CD1c-positive myeloid dendritic cell (primary cell): ENCODE measurements at regions not wholly inside any gene's neighbourhood (a gene's known extent, or its start where the extent isn't known, plus 50 kb on each side); places are given as distances from the start of the nearest gene placed in this dataset.

Experiments
- DNase-seq: peaks from one replicate; pipeline ENCODE4 v3.0.0-alpha.2; 2016; ENCODE audit errors: extremely low spot score

DNA sequence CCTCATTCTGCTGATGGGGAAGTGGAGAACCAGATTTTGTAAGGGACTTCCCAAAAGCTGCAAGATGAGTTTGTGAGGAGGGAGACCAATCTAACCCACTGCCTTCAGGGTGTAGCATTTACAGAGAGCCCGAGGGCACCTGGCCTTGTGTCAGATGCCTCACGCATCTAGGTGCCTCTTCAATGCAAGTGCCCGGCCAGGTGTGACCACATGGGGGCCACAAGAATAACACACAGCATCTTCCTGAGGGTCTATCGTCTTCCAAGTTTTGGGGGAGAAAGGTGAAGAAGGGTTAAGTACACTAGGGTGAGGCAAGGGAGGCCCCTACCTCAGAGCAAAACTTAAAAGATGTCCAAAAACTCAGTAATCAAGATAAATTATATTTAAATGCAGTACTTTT lies 401.7 kb upstream of the CDH5 start:
- DNase-seq = no peak

DNA sequence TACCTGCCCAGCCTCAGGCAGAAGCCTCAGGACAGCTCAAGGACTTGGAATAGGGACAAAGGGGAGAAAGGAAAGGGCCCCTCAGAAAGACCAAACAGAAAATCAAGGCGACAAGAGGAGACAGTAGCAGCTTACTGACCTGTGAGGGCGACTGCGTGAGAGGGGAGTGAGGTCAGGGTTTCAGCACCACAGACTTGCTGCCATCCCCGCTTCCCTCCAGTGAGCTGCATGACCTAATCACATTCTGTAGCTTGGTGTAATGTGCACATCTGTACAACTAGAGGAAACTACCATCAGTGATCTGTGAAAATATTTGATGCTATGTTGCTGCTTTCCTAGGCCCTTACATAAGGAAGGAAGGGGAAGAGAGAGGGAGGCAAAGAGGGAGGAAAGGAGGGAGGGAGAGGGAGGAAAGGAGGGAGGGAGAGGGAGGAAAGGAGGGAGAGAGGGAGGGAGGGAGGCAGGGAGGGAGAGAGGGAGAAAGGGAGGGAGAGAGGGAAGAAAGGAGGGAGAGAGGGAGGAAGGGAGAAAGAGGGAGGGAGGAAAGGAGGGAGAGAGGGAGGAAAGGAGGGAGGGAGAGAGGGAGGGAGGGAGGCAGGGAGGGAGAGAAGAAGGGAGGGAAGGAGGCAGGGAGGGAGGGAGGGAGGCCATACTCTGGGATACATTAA lies 404.9 kb upstream of the CDH5 start:
- DNase-seq = no peak

DNA sequence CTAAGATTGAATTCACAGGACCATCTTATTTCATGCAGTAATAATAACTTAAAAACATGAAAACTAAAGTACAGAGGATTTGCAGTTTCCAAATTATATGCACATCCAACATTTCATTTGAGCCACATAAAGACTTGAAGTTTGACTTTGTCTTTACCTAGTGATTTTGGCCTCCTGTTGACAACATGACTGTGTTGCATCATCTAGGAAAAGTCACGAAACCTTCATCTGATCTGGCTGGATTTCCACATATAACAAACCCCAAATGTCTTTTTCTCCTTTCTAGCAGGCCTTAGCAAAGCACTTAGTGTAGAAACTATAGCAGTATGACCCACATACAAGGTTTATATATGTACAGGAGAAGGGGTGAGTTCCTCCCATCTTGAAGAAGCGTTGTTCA lies 406.5 kb upstream of the CDH5 start:
- no peak for DNase-seq

DNA sequence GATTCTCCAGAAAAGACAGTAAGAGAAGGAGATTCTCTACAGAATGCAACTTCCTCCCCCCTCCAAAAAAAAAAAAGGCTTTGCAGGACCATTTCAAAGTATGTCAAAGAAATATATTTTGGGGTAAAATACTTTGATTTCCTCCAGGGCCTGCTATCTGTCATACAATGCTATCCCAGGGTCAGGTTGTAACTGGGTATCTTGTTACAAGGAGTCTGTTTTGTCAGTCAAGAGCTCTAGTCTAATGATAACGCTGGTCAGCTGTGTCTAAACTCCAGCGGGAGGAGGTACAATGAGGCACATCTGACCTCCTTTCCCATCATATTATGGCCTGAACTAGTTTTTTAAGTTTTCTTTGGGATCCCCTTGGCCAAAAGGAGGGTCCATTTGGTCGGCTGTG lies 408.4 kb upstream of the CDH5 start:
- no peak for DNase-seq

DNA sequence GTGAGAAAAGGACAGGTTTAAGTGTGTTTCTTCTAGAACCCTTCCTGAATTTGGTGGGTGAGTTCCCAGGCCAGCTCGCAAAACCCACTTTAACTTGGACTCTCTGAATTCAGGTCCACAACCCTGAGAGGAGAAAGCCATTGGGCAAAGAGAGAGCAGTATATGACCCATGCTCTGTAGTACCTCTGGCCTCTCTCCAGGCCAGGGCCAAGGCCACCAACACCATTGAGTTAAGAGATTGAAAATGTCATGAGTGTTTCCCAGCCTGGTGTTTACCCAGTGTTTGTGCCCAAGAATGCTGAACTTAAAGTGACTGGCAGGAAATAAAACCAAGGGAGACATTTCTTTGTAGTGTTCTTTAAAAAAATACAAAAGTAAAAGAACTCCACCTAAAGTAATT lies 410.4 kb upstream of the CDH5 start:
- DNase-seq = no peak

DNA sequence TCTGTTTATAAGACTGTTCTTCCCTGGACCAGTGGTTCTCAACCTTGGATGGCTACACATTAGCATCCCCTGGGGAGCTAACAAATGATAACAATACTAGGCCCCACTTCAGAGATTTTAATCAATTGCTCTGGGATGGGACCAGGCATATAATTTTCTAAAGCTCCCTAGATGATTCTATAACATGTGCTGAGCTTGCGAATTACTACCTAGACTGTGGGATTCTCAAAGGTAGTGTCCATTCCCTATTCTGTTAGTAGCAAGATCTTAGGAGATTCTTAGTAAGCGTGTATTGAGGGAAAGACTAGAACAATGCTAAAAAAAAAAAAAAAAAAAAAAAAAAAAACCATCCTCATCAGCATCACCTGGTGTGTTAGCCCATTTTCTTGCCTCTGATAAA lies 412.0 kb upstream of the CDH5 start:
- no peak for DNase-seq

DNA sequence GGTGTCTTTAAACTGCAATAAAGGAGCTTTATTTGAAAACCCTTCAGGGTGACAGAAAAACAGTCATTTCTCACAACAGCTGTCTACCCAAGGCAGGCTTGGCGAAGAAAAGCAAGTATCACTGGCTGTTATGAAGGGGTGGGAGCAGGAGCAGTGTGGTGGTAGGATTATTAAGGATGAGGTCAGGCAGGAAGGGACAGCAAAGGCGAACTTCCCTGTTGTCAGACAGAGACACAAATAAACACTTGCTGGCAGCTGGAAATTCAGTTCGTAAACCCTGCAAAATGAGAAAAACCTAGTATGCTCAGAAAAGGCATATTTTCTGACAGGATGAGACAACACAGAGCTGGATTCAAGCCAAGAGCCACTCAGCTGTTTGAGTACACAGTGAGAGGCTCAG lies 416.3 kb upstream of the CDH5 start:
- DNase-seq = no peak

DNA sequence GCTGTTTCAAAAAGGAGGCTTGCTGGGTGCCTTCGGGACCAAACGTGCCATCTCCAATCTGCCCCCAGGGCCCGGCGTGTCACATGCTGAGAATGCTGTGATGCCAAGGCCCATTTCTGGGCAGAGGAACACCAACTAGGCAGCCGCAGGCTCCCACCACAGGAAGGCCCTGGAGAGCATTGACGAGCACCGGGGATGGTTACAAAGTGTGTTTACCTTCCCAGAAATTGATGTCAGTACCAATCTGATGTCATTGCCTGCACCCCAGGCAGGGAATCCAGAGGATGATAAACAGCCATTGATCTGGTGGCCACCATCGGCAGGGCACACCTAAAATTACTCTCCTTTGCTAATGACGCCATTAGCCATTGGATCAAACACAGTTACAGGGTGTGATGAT lies 418.1 kb upstream of the CDH5 start:
- DNase-seq = no peak

DNA sequence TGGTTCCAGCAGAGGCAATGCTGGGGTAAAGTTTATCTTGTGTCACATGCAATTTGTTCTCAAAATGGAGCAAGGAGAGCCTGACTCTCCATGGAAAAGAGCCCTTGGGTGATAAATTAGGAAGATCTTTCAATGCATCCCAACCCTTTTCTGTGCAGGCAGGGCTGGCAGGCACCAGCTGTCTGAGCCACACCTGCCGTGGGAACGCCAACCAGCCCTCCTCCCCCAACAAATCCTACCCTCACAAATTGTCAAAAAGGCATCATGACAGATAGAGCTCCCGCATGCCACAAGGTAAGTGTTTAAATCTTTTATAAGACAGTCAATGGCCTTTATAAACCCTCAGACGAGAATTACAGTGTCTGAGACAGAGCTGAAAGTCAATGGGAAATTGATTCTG lies 418.5 kb upstream of the CDH5 start:
- no peak for DNase-seq

DNA sequence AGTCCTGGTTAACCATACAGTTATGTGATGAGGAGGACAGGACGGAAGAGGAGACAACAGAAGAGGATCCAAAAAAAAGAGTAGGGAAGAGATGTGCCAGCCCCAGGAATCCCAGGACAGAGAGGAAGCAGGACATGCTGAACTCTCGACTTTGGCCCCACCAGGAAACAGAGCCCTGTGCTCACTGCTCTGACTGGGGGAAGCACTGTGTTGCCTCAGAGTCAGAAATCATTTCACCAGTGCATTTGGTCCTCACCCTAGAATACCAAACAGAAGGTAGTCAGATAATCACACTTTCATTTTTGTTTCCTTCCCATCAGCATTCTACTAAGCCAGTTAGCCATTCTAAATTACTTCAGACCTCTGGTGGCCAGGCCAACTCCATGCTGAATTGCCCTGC lies 421.0 kb upstream of the CDH5 start:
- no peak for DNase-seq

DNA sequence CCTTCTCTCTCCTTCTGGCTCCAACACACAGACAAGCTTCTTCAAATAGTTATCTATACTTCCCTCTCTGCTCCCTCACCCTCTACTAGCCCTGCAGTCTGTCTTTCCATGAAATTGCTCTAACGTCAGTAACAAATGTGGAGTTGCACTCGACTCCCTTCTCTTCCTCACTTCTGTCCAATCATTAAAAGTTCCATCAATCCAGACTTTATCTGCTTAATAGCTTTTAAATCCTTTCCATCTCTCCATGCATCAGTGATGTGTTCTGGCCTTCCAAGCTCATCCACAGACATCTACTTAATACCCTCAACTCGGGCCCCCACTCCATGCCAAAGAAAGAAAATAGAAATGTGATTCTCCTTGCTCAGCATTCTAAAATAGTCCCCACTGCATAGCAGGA lies 422.1 kb upstream of the CDH5 start:
- no peak for DNase-seq

DNA sequence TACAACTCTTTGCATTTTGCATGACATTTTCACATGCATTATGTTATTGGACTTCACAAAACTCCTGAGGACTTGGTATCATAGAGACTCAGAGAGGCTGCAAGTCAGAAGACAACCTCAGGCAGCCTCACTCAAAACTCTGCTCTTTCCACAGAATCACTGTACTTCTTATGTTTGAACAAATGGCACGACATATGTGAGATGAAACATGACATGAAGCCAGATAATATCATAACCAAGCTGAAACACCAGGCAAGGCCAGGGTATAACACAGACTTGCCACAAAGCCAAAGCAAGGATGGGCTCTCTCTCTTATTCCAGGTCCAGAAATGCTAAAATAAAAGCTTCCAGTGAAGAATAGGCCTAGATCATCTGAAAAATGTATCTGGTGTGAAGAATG lies 425.8 kb upstream of the CDH5 start:
- no peak for DNase-seq

DNA sequence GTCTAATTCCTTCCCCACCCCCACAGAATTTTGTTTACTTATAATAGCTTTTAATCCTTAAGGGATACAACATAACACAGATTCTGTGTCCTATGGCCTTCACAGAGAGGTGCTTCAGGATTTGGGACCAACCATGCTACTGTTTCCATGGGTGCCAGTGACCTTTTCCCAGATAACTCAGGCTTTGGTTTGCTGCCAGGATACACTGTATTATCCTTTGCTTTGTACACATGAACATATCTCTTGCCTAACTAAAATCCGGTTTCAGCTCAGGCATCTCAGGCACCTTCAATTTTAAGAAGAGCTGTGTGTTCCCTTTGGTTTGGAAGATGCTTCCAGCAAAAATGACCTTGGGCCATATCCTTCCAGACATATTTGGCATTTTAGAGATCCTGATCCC lies 428.4 kb upstream of the CDH5 start:
- DNase-seq = no peak

DNA sequence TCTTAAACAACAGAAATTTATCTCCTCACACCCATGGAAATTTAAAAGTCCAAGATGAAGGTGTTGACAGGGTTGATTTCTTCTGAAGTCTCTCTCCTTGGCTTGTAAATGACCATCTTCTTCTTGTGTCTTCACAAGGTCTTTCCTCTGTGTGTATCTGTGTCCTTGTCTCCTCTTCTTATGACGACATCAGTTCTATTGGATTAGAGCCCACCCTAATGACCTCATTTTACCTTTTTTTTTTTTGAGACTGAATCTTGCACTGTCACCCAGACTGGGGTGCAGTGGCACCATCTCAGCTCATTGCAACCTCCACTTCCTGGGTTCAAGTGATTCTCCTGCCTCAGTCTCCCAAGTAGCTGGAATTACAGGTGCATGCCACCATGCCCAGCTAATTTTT lies 429.0 kb upstream of the CDH5 start:
- no peak for DNase-seq

DNA sequence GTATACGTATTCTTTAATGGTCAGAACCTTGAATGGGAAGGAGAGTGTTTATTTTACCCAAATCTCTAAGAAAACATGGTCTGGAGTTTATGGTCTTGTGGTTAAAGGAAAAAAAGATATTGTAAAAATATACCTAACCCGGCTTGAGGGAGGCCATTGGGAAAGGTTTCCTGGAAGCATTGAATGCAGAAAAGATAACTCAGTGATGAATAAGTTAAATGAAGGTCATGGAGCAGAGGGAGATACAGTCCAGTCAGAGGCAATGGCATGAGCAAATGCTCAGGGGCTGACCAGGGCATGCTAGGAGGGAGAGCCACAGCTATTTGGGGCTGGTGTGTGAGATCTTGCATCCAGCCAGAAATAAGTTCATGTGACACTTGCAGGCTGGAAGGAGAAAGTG lies 430.4 kb upstream of the CDH5 start:
- DNase-seq = no peak

DNA sequence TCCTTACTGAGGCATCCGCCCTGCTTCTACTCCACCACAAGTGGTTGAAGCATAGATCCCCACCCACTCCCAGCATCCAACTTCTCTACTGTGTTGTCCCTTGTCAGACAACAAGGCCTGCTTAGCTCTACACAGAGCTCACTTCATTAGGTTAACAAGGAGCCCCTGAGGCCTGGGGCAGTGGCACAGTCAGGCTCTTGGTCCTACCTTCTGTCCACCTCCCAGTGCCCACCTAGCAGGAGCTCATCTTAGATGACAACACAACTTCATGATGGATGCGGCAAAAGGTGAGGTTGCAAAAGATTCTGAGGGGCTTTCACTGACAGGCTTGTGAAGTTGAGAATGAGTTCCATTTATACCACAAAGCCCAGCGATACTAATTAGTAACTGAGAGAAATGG lies 432.0 kb upstream of the CDH5 start:
- no peak for DNase-seq

DNA sequence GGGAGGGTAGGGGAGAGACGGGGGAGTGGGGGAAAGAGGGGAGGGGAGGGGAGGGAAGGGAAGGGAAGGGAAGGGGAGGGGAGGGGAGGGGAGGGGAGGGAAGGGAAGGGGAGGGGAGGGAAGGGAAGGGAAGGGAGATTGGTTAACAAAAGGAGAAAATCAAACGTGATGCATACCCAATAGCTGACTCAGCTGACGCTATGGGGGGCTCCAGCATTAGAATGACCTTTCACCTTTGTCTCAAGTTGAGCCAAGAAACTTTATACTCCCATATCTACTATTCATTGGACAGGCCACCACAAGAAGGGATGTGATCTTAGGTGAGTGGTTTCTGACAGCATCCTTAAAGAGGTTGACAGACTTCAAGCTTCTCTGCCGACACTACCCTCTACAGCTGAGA lies 432.8 kb upstream of the CDH5 start:
- DNase-seq = no peak

DNA sequence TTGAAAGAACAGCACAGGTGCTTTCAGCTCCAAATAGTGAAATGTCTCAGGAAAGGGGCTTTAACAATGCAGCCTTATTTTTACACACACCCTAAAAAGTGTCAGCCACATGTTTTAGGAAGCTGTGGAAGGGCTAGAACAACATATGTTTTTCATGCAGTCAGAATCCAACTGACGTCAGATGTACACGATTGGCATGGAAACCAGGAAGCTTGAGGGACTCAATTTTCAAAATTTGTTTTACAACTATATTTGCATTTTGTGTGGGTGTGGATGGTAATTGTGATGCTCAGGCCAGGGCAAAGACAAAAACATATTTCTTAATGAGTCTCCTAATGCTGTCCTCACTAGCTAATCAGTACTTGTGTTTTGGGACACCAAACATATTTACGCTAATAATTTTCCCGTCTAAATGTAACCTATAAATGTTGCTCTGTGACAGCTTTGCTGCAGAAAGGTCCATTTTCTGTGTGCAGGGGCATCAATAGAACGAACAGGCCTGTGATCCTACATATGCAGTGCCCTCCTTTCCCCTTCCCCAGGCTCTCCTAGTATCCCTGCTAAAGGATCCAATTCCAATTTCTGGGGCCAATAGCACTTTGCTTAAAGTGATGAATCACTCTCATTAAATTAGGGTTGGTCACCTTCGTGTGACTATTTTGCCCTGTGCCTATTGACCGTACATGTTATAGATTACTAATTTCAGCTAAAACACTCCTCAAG lies 434.0 kb upstream of the CDH5 start:
- no peak for DNase-seq

DNA sequence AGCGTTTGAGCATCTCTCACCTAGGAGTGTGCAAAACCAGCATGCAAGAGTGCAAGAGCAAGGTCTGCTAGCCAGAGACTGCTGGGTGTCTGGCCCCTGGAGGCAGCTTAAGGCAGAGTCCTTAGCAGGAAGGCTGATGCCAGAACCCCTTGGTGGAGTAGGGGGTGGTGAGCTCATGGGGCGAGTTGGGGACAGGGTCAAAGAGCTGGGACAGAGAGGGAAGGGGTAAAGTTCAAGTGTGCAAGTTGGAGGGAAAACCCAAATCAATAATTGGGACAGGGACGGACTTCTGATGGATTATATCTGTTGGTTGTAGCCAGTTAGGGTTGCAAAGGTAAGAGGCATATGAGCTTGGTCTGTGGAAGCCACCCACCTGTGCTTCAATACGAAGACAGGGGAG lies 443.6 kb upstream of the CDH5 start:
- DNase-seq = no peak

DNA sequence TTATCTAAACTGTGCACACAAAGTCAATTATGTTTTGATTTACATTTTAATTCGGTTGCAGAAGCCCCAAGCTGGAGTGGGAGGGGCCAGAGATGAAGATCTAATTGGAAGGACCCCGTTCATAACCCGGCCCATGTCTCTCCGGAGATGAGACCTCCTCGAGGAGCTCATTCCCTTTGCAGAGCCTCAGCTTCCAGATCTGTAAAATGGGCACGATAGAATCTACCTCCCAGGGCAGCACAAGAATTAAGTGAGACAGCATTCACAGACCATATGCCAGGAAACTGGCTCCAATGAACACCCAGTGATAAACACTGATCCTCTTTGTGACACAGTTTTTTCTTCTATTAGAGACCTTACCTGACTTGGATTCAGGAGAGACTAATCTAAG lies 446.5 kb upstream of the CDH5 start:
- no peak for DNase-seq

DNA sequence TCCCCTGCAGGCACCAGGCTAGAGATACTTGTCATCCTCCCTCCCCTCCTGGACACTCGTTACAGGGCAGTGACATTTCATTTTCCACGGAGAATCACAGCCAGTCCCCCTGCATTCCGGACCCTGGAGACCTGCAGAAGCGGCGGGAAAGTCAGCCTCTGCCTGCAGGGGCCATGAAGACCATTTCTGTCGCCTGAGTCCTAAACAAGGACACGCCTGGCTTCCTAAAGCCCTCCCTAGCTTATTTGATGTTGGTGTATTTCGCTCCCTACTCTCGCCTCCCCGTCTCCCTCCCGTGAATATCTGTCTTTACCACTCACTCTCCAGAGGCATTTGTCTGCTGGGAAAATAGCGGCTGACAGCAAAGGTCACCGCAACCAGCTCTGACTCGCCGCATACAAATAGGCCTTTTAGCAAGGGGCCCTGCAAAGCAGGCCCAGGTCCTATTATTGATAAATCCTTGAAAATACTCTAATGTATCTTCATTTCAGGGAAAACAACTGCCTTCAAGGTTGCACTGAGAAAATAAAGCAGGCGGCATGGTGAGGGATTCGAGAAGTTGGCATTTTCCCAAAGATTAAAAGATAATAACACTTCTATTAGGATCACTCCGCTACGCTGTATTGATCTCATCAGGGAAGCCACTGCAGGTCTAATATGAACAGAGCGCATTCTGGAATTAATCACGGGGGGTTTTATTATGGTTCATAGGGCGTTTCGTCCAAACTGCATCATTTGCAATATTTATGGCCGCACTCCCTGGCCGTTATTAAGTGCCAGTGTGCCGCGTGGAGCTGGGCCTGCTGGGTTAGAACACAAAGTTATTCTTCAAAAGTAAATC lies 447.1 kb upstream of the CDH5 start:
- DNase-seq = no peak

DNA sequence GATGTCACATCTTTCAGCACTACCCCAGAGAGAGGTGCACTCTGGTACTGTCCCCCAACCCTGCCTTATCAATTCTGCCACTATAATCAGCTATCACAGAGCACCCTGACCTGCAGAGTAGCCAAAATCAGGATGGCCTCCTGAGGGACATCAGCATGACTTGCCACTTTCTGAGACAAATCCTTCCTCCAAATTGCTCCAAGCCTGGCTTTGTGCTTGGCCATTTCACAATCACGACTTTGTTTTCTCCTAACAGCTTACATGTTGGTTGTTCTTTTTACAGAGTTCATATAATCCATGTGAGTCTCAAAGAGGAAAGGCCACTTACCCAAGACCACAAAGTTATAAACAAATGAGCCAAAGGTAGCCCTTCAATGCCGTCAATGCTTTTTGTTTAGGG lies 449.0 kb upstream of the CDH5 start:
- no peak for DNase-seq

DNA sequence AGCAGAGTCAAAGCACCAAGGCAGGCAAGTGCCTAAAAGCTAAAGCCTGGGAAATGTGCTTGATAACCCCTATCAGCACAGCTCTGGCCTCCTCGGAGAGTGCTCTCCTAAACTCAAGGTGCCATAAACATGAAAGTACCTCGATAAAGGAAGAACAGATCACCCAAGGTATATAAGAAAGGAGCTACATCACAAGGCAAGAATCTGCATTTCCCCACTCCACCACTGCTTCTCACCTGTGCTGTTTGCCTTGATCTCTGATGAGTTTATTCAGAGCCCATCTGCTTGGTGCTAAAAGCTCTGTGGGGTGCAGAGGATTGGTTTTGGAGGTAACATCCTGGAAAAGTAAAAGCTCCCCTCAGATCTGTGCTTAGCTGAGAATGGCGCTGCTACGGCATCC lies 449.5 kb upstream of the CDH5 start:
- DNase-seq = no peak
